Occipital lobe (tissue), 1 donor: ENCODE measurements at regions not wholly inside any gene's neighbourhood (a gene's known extent, or its start where the extent isn't known, plus 50 kb on each side); places are given as distances from the start of the nearest gene placed in this dataset.
"Not testable (repeated sequence)": the region's sequence is repeated elsewhere in the genome, so short reads cannot be mapped to it uniquely, and the experiment has no call there.

Source experiments
- DNase-seq: peaks from one replicate; lab custom pipeline; 2025; lab: John Stamatoyannopoulos, UW

DNA sequence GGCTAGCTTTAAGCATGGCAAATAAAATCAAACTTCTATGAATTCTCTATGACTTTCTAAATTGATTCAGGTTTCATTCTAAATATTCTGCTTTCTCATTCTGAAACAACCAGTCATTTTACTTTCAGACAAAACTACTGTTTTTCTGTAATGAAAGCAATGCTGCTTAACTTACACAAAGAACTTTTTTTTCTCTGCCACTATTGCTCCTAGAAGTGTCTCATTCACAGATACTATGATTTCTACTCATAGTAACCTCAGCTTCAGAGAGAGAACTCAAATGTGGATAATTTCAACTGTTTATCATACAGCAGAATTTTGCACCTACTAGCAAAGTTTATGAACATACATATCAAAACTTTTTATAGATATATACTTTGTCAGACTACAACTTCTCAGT lies 724.6 kb downstream of the SLITRK5 start:
- no peak for DNase-seq

DNA sequence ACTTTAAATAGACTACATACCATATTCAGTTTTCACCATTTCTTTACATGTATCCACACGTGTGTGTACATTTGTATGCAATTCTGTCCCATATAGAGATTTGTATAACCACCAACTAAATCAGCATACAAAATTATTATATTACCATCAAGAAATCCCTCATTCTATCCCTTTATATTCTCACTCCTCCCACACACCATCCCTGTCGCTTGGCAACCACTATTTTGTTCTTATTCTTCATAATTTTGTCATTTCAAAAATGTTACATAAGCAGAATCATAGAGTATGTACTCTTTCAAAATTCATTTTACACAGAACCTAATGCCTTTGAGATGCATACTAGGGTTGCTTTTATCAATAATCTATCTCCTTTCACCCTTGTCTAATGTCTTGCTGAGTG lies 740.5 kb downstream of the SLITRK5 start:
- no peak for DNase-seq

DNA sequence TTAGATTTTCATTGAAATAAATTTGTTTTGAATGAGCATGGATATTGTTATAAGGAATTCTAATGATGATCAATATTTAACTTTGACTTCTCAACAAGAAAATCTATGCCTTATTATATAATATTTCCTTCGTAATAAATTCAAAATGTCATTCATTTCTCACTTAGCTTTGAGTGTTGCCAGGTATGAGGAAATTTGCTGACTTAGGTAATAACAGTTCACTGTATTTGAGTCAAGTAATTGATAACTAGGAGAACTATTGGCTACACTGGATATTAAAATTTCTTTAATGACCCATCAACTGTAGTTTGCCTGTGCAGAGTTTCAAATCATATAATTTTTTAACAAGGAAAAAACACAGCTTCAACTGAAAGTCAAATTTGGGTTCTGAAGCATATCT lies 746.6 kb downstream of the SLITRK5 start:
- no peak for DNase-seq

DNA sequence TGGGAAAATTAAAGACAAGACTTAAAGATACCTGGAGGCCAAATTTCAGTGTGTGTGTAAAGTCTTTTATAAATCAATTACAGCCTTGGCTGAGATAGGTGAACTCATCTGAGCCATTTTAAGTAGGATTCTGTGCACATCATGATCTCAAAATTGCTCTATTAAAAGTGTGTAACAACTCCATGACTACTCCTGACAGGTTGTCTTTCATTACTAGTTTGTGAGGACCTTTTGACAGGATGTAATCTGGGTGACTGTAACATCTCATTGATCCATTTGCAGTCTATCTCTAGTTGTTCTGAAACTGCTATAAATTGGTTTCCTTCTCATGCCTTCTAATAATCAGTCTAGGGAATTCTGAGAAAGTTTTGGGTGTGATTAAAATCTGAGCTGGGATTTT lies 753.3 kb downstream of the SLITRK5 start:
- DNase-seq = no peak

DNA sequence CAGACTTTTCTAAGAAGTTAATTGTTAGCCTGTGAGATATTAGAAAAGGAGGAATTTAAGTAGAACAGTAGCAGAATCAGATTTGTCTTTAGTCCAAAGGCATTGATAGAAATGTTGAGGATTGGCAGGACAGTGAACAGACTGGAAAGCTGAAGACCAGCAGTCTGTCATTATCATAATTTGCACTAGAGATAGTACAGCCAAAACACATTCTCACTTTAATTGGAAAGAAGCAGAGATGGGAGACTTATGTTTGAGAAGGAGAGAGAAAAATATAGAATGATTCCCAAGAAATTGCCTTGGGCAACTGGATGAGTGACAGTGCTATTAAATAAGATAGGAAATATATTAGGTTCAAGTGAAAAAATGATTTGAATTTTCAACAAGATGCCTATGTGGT lies 755.5 kb downstream of the SLITRK5 start:
- no peak for DNase-seq

DNA sequence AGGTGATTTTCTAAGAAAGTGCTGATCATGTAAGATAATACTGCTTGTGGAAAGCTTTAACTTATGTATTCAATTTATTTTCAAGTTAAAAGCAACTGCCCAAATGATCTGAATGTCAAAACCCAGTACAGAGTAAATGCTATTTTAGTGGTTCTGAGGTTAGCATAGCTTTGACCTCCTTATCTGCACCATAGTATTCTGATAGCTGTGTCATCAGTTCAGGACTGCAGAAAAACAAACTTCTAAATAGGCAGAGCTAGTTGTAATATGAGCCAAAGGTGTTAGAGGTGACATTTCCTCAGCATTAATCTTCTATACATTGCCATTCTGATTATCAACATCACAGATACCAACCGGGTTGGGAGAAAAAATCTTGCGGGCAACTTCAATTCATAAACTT lies 758.7 kb downstream of the SLITRK5 start:
- DNase-seq = no peak

DNA sequence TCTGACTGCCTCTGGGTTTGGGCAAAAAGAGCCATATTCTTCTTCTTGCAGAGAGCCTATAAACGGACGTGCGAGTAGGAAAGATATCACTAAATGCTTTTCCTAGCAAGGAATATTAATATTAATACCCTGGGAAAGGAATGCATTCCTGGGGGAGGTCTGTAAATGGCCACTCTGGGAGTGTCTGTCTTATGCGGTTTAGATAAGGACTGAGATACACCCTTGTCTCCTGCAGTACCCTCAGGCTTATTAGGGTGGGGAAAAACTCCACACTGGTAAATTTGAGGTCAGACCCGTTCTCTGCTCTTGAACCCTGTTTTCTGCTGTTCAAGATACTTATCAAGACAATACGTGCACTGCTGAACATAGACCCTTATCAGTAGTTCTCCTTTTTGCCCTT lies 763.8 kb downstream of the SLITRK5 start:
- no peak for DNase-seq

DNA sequence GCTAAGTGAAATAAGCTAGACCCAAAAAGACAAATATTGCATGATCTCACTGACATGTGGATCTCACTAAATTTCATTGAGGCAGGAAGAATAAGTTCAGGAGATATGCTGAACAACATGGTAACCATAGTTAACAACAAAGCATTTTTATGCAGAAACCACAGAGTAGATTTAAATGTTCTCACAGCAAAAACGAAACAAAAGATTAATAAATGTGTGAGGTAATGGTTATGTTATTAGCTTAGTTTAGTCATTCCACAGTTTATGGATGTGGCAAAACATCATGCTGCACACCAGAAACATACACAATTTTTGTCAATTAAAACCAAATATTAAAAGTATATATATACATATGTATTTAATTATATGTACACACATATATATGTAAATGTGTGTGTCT lies 765.8 kb downstream of the SLITRK5 start:
- no peak for DNase-seq

DNA sequence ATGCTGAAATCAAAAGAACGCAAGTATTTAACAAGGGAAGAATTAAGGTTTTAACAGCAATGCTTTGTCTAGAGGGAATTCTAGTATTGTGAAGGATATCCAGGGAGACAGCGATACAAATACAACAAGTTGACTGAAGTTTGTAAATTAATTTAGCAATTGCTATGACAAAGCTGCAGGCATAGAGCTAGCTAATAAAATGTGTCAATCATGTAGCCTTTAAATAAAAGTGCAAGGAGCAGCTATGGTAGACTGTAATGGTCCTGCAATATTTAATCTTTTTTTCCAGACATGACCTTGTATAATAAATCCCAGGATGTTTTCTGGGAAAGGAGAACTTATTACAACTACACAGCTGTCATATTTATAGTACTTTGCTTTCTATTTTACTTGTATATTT lies 779.3 kb downstream of the SLITRK5 start:
- no peak for DNase-seq

DNA sequence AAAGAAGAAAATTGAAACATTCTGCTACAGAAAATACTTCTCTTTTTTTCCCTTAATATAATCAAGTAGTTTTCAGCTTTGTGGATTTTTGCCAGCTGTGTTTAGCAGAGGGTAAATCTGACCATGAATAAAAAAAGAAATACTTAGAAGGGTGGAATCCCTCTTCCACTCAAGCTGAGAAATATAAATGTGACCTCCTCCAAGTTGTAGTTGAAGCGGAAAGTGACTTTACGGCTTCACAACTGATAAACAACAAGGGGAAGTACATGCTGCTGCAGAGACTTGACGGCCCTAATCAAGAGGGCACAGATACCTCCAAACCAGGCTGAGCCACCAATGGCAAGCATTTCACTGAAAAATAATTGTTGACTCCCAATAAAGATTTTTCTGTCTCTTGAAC lies 785.0 kb downstream of the SLITRK5 start:
- no peak for DNase-seq

DNA sequence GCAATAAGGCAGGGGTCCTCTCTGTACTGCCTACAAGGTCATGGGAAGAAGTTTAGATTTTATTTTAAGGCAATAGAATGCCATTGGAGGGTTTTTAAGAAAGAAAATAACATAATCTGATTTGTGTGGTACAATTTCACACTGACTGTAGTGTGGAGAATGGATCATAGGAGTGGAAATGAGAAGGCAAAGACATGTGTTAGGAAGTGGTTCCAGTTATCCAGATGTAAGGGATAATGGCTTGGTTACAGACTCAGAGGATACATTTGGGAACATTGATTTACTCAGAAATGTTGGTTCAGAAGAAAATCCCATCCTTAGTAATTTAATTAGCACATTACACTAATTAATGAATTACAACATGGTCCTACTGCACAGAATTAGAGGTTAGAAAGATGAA lies 788.2 kb downstream of the SLITRK5 start:
- no peak for DNase-seq

DNA sequence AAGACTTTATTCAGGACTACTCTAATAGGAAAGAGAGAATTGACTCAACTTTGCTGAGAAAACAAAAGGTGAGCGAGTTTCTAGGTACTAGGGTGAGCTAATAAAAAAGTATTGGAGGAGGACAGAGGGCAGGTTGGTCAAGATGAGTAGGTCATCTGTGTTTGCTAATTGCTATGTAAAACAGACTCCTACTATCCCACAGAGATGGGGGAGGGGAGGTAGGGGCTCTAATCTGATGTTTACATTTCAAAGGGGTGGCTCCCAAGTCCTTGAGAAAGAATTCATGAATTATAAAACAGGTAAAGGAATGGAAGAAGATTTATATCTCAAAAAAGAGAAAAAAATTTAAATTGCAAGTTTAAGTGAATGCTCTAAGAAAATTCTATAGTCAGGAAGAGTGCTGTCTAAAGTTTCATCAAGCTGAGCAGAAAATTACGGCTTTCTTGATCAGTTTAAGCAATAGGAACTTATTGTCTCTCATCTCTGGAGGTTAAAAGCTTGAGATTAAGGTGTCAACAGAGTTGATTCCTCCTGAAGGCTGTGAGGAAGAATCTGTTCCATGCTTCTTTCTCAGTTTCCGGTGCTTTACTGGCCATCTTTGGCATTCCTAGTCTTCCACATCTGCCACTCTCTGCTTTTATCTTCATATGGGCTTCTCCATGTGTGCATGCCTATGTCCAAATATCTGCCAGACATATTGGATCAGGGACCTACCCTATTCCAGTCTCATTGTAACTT lies 790.3 kb downstream of the SLITRK5 start:
- no peak for DNase-seq

DNA sequence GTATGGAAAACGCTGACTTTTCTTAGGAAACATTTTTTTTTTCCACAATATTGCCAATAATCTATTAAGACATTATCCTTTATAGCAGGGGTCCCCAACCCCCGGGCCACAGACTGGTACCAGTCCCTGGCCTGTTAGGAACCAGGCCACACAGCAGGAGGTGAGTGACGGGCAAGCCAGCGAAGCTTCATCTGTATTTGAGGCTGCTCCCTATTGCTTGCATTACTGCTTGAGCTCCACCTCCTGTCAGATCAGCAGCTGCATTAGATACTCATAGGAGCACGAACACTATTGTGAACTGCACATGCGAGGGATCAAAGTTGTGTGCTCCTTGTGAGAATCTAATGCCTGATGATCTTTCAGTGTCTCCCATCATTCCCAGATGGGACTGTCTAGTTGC lies 793.7 kb downstream of the SLITRK5 start:
- DNase-seq = no peak

DNA sequence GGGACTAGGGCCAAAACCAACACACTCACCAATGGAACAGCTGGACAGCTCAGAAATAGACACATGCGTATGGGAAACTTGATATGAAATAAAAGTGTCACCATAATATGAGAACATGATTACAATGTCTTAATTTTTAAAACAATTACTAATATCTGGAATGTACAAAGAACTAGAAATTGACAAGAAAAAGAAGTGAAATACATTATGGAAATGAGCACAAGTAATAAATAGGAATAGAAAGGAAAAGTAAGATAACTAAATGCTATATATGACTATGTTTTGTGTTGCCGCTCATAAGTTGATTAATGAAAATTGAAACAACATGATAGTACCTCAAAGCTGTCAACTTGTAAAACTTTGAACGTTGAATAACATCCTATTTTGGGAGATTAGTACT lies 801.1 kb downstream of the SLITRK5 start:
- DNase-seq = no peak

DNA sequence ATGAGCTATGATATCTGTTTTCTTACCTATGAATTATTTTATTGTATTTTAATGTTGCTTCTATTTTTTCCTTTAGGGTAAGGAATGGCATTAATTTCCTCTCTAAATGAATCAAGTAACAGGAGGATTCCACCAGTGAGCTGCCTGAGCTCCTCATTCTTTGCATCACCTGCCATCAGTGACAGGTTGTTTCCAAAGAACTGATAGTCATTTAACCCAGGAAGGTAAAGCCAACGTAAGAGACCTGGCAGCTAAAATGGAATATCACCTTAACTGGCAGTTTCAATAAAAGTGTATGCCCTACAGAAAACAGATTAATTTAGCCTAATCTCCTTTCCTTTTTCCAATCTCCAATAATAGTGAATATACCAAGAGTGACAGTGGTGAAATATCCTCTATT lies 812.0 kb downstream of the SLITRK5 start:
- no peak for DNase-seq

DNA sequence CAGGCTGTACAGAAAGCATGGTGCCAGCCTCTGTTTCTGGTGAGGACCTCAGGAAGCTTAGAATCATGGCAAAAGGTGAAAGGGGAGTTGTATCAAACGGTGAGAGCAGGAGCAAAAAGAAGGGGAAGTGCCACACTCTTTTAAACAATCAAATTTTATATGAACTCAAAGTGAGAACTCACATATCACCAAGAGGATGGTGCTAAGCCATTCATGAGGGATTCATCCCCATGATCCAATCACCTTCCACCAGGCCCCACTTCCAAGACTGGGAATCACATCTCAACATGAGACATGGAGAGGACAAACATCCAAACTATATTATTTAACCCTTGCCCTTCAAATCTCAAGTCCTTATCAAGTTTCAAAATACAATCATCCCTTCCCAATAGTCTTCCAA lies 836.7 kb downstream of the SLITRK5 start:
- DNase-seq = no peak

DNA sequence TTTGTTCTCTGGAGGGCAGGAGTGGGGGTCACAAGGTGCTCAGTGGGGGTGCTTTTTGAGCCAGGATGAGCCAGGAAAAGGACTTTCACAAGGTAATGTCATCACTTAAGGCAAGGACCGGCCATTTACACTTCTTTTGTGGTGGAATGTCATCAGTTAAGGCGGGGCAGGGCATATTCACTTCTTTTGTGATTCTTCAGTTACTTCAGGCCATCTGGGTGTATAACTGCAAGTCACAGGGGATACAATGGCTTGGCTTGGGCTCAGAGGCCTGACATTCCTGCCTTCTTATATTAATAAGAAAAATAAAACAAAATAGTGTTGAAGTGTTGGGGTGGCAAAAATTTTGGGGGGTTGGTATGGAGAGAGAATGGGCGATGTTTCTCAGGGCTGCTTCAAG lies 841.8 kb downstream of the SLITRK5 start:
- DNase-seq = not testable (repeated sequence)

DNA sequence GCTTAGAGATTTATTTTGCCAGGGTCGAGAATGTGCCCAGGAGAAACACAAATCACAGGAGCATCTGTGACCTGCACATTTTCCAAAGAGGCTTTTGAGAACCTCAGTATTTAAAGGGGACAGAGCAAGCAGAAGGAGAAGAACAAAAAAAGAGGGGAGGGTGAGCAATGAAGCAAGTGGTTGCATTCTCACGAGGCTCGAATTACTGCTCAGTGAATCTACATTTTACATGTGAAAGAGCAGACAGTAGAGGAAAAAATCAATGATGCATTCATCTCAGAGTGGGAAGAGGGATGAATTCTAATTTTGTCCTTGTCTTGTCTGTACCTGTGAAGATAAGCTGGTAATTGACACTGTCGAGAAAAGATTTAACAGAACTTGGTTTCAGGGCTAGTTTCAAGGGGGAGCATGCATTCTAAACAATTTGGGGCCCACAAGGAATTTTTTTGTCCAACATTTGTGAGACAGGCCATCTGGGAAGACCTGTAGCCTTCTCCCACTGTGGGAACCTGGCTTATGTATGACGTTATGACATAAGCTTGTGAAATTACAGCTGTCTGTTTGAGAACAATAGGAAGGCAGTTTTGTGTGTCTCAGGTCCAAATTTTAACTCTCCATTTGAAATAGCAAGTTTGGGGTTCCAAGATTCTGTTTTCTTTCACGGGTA lies 855.1 kb downstream of the SLITRK5 start:
- no peak for DNase-seq

DNA sequence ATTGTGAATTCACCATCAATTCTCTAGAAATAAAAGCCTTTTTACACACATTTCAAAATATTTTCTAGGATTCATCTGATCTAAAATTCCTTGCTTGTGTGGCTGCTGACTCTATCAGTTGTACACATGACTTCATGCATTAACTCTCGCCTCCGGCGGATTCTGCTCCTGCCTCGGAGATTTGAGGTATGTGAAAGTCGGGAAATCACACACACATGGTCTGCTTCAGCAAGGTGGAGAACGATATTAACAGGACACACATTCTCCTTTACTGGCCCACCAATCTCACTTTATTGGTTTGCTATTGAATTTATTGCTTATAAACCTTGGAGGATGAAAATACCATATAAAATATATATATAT lies 855.7 kb downstream of the SLITRK5 start:
- no peak for DNase-seq

DNA sequence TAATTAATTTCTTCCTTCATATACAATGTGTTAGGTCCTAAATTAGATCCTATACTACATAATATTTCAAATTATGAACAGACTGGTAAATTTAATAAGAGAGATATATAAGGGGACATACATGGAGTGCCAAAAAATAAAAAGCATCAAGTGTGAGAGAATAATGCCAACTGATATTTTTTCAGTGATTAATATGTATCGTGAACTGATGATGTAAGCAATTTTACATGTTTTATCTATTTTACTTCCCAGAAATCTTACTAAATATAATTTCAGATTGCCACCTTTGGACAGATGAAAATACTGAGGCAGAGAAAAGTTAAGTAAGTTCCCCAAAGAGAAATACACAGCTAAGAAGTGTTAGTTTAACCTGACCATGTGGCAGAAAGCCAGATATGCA lies 870.8 kb downstream of the SLITRK5 start:
- no peak for DNase-seq

DNA sequence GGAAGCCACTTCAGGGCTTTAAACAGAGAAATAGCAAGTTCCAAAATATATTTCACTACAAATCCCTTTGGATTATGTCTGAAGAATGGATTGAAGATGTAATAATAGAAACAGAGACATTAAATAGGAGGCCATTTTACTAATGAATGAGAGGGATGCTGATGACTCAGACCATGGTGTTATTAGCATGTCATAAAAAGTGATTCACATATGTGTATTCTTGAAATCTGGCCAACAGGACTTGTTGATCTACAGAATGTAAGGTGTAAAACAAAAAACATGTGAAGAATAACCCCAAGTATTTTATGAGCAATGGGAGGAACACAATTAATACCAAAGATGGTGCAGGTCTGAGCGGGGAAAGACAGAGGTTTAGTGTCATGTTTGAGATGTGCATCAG lies 873.7 kb downstream of the SLITRK5 start:
- no peak for DNase-seq

DNA sequence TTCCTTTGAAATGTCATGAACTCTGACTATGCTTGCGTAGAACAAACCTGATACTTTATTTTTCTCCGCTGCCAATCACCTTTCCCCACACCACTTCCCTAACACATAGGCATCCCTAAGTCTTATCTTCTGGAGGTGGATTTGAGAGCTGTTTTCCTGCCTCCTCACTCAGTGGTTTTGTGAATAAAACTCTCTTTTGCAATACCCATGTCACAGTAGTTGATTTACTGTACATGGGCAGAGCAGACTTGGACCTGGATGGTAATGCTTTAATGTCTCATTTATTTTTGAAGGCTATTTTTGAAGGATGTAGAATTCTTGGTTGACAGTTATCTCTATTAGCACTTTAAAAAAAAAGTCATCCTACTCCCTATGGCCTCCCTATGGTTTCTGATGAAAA lies 881.8 kb downstream of the SLITRK5 start:
- DNase-seq = no peak

DNA sequence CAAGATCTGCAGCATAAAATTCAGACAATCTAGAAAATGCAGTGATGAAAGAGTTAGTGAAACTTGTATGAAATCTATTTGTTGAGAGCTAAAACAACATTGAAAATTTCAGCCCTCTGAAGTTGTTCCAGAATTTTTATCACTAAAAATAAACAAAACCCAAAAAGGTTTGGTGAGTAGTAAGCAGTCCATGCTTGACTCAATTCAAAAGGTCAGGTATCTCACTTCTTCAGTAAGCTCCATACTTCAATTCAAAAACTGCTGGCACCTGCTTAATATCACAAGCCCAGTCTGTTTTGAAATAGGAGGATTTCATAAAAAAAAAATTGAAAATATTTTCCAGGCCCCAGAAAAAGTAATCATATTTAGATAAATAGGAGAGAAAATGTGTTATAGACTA lies 894.4 kb downstream of the SLITRK5 start:
- no peak for DNase-seq

DNA sequence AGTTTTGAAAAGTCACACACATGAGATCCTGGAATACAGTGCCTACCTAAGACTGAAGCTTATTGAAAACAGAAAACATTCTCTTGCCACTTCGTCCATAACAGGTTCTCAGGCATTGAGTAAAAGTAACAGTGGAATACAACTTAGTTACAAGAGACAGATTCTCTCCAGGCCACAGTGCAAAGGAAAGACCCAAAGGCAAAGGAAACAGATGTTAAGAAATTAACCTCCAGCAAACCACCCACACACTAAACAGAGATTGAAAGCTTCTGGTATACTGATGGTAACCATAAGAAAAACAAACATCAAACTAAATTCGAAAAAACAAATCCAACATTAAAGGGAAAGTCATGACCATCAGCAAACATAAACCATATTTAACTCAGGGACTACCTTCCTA lies 914.7 kb downstream of the SLITRK5 start:
- no peak for DNase-seq
